ENCODE measurements at regions not wholly inside any gene's neighbourhood (a gene's known extent, or its start where the extent isn't known, plus 50 kb on each side); places are given as distances from the start of the nearest gene placed in this dataset.
"Not testable (repeated sequence)": the region's sequence is repeated elsewhere in the genome, so short reads cannot be mapped to it uniquely, and the experiment has no call there.

GRCh38 chr16:10256784-10257641 lies 74.8 kb upstream of the GRIN2A start:
- POLR2A ChIA-PET = no interaction called here
- CTCF ChIA-PET = interaction anchor here (0.6 to 3.9 kb wide), 13 partner anchors 8 to 1658 kb away, joined by 3 to 34 read pairs (median 4); no protein-coding TSS in a partner anchor
- TF ChIP-seq CTCF (IDR thresholded peaks at IDR 0.05; ENCODE audit: insufficient read depth, low read depth, low read length) = peak; percentile 94
- DNase-seq (ENCODE audit: low read depth) = no peak
- Histone ChIP-seq H3K27me3 (ENCODE audit: control insufficient read depth, insufficient read depth, low read length) (no peaks in the 10 kb centered on the region), H3K4me3 (ENCODE audit: low read depth, low read length) (no peak overlapping the region), H3K36me3 (ENCODE audit: control insufficient read depth, insufficient read depth, low read length) (no peaks in the 10 kb centered on the region)

- CTCF ChIA-PET = interaction anchor here (0.6 to 3.9 kb wide), 8 partner anchors 8 to 479 kb away, joined by 3 to 34 read pairs (median 5); no protein-coding TSS in a partner anchor
- H3K36me3 ChIP-seq (ENCODE audit: control insufficient read depth, insufficient read depth, low read length); H3K4me3 ChIP-seq (ENCODE audit: low read depth, low read length); H3K27me3 ChIP-seq (ENCODE audit: control insufficient read depth, insufficient read depth, low read length); DNase-seq (ENCODE audit: low read depth); POLR2A ChIA-PET: not testable (repeated sequence)
Measured at GRCh38 chr16:10257642-10258251, 75.5 kb upstream of the GRIN2A start.

- CTCF ChIA-PET; POLR2A ChIA-PET; H3K4me3 ChIP-seq (ENCODE audit: low read depth, low read length); H3K36me3 ChIP-seq (ENCODE audit: control insufficient read depth, insufficient read depth, low read length); H3K27me3 ChIP-seq (ENCODE audit: control insufficient read depth, insufficient read depth, low read length); DNase-seq (ENCODE audit: low read depth): not testable (repeated sequence)
Measured at GRCh38 chr16:10258930-10259603, 76.8 kb upstream of the GRIN2A start.

GRCh38 chr16:10261077-10261476 lies 78.8 kb upstream of the GRIN2A start:
- Histone ChIP-seq H3K4me3 (ENCODE audit: low read depth, low read length) (no peak overlapping the region), H3K36me3 (ENCODE audit: control insufficient read depth, insufficient read depth, low read length) (no peaks in the 10 kb centered on the region), H3K27me3 (ENCODE audit: control insufficient read depth, insufficient read depth, low read length) (no peaks in the 10 kb centered on the region)
- no peak for TF ChIP-seq CTCF (IDR thresholded peaks at IDR 0.05; ENCODE audit: insufficient read depth, low read depth, low read length)
- DNase-seq (ENCODE audit: low read depth) = no peak
- ChIA-PET POLR2A (no interaction called here), CTCF (interaction anchor here (0.9 kb wide), 1 partner anchor 10 kb away, joined by 3 read pairs; no protein-coding TSS in a partner anchor)

- POLR2A ChIA-PET; H3K27me3 ChIP-seq (ENCODE audit: control insufficient read depth, insufficient read depth, low read length); DNase-seq (ENCODE audit: low read depth); H3K4me3 ChIP-seq (ENCODE audit: low read depth, low read length); H3K36me3 ChIP-seq (ENCODE audit: control insufficient read depth, insufficient read depth, low read length): not testable (repeated sequence)
- CTCF ChIA-PET = interaction anchor here (0.9 kb wide), 1 partner anchor 11 kb away, joined by 3 read pairs; no protein-coding TSS in a partner anchor
Measured at GRCh38 chr16:10261526-10261925, 79.3 kb upstream of the GRIN2A start.

- Histone ChIP-seq H3K36me3 (ENCODE audit: control insufficient read depth, insufficient read depth, low read length) (no peaks in the 10 kb centered on the region), H3K4me3 (ENCODE audit: low read depth, low read length) (no peak overlapping the region), H3K27me3 (ENCODE audit: control insufficient read depth, insufficient read depth, low read length) (no peaks in the 10 kb centered on the region)
- TF ChIP-seq CTCF (IDR thresholded peaks at IDR 0.05; ENCODE audit: insufficient read depth, low read depth, low read length) = no peak
- ChIA-PET CTCF (interaction anchor here (0.7 kb wide), 1 partner anchor 247 kb away, joined by 3 read pairs; no protein-coding TSS in a partner anchor), POLR2A (no interaction called here)
- no peak for DNase-seq (ENCODE audit: low read depth)
Measured at GRCh38 chr16:10262377-10263132, 80.3 kb upstream of the GRIN2A start.
